H9 (cell line): ENCODE measurements at regions not wholly inside any gene's neighbourhood (a gene's known extent, or its start where the extent isn't known, plus 50 kb on each side); places are given as distances from the start of the nearest gene placed in this dataset.
A peak's percentile ranks its signal among the peaks of the same experiment; 100 is the strongest.

Experiments
- DNase-seq: peaks from one replicate; pipeline ENCODE4 v3.0.0-alpha.2; 2017
- H2AFZ ChIP-seq: one replicate; pipeline ENCODE4 v1.6.1; 2013; ENCODE audit warnings: mild to moderate bottlenecking, low read length, control low read depth, moderate library complexity
- H2AK5ac ChIP-seq: 2 replicates; pipeline ENCODE4 v1.6.1; 2013; ENCODE audit warnings: low read length, control low read depth, mixed read lengths; ENCODE audit not compliant: insufficient read length
- H2BK120ac ChIP-seq: one replicate; pipeline ENCODE4 v1.6.1; 2013; ENCODE audit warnings: low read depth, mild to moderate bottlenecking, low read length, control low read depth, inconsistent platforms; ENCODE audit not compliant: poor library complexity, severe bottlenecking
- H2BK12ac ChIP-seq: 2 replicates; pipeline ENCODE4 v1.6.1; 2013; ENCODE audit warnings: low read length, control low read depth, mixed read lengths, low read depth; ENCODE audit not compliant: insufficient read length
- H2BK15ac ChIP-seq: 2 replicates; pipeline ENCODE4 v1.6.1; 2013; ENCODE audit warnings: low read depth, low read length, control low read depth
- H2BK20ac ChIP-seq: one replicate; pipeline ENCODE4 v1.6.1; 2013; ENCODE audit warnings: low read depth, mild to moderate bottlenecking, low read length, control low read depth, inconsistent platforms; ENCODE audit not compliant: poor library complexity, severe bottlenecking
- H2BK5ac ChIP-seq: 2 replicates; pipeline ENCODE4 v1.6.1; 2013; ENCODE audit warnings: low read length, control low read depth, mixed read lengths; ENCODE audit not compliant: insufficient read length
- H3K14ac ChIP-seq: 2 replicates; pipeline ENCODE4 v1.6.1; 2013; ENCODE audit warnings: low read length, control low read depth; ENCODE audit not compliant: insufficient read depth
- H3K18ac ChIP-seq: 2 replicates; pipeline ENCODE4 v1.6.1; 2013; ENCODE audit warnings: low read depth, mild to moderate bottlenecking, mixed read lengths, low read length, control low read depth; ENCODE audit not compliant: insufficient read length
- H3K23ac ChIP-seq: 2 replicates; pipeline ENCODE4 v1.6.1; 2013; ENCODE audit warnings: low read length, control low read depth, mixed read lengths, low read depth; ENCODE audit not compliant: insufficient read length
- H3K23me2 ChIP-seq: 2 replicates; pipeline ENCODE4 v1.6.1; 2013; ENCODE audit warnings: low read depth, mild to moderate bottlenecking, mixed read lengths, low read length, control low read depth; ENCODE audit not compliant: insufficient read length, poor library complexity, severe bottlenecking
- H3K27ac ChIP-seq: 2 replicates; pipeline ENCODE4 v1.5.1; 2013; ENCODE audit warnings: low read length, control low read depth, mixed read lengths, low read depth; ENCODE audit not compliant: insufficient read length
- H3K27me3 ChIP-seq: 2 replicates; pipeline ENCODE4 v1.6.1; 2013; ENCODE audit warnings: low read length, control low read depth, inconsistent platforms; ENCODE audit not compliant: insufficient read depth
- H3K4ac ChIP-seq: 2 replicates; pipeline ENCODE4 v1.6.1; 2013; ENCODE audit warnings: low read depth, mild to moderate bottlenecking, control low read depth, inconsistent platforms, low read length, moderate library complexity
- H3K4me1 ChIP-seq: 2 replicates; pipeline ENCODE4 v1.6.1; 2013; ENCODE audit warnings: low read length, control low read depth, inconsistent platforms; ENCODE audit not compliant: insufficient read depth
- H3K4me2 ChIP-seq: 2 replicates; pipeline ENCODE4 v1.6.1; 2013; ENCODE audit warnings: low read length, control low read depth, mixed read lengths; ENCODE audit not compliant: insufficient read length, insufficient read depth
- H3K56ac ChIP-seq: 2 replicates; pipeline ENCODE4 v1.6.1; 2013; ENCODE audit warnings: low read depth, mild to moderate bottlenecking, mixed read lengths, low read length, control low read depth; ENCODE audit not compliant: insufficient read length
- H3K79me1 ChIP-seq: 2 replicates; pipeline ENCODE4 v1.6.1; 2013; ENCODE audit warnings: low read depth, mild to moderate bottlenecking, moderate library complexity, low read length, control low read depth, inconsistent platforms; ENCODE audit not compliant: insufficient read depth, poor library complexity, severe bottlenecking
- H3K79me2 ChIP-seq: 2 replicates; pipeline ENCODE4 v1.6.1; 2013; ENCODE audit warnings: low read length, control low read depth, inconsistent platforms; ENCODE audit not compliant: insufficient read depth
- H3K9ac ChIP-seq: 2 replicates; pipeline ENCODE4 v1.6.1; 2013; ENCODE audit warnings: low read length, control low read depth, mixed read lengths; ENCODE audit not compliant: insufficient read length; ENCODE audit errors: extremely low read depth
- H3K9me3 ChIP-seq: one replicate; pipeline ENCODE4 v1.6.1; 2013; ENCODE audit warnings: low read depth, low read length, inconsistent platforms; ENCODE audit not compliant: control insufficient read depth
- H3T11ph ChIP-seq: one replicate; pipeline ENCODE4 v1.6.1; 2013; ENCODE audit warnings: mild to moderate bottlenecking, low read length, control low read depth, inconsistent platforms
- H4K20me1 ChIP-seq: one replicate; pipeline ENCODE4 v1.6.1; 2013; ENCODE audit not compliant: control insufficient read depth, insufficient read length, insufficient read depth
- H4K5ac ChIP-seq: 2 replicates; pipeline ENCODE4 v1.6.1; 2013; ENCODE audit warnings: low read depth, mild to moderate bottlenecking, mixed read lengths, low read length, control low read depth; ENCODE audit not compliant: insufficient read length
- H4K8ac ChIP-seq: replicated peaks from 2 replicates; pipeline ENCODE4 v1.6.1; 2013; ENCODE audit warnings: low read length, control low read depth, mixed read lengths, low read depth; ENCODE audit not compliant: insufficient read length
- H4K91ac ChIP-seq: 2 replicates; pipeline ENCODE4 v1.6.1; 2013; ENCODE audit warnings: low read depth, mild to moderate bottlenecking, moderate library complexity, mixed read lengths, low read length, control low read depth; ENCODE audit not compliant: insufficient read length
- H3K27ac Mint-ChIP-seq, 3 experiments: 2 replicates in 2 of 3; 3 replicates in 1 of 3; pipeline ENCODE4 v1.8.0; 2020 to 2021; ENCODE audit warnings: mixed read lengths in 3 of 3, mild to moderate bottlenecking in 1 of 3, moderate library complexity in 1 of 3
- H3K27me3 Mint-ChIP-seq: 2 replicates; pipeline ENCODE4 v1.8.0; 2021; ENCODE audit warnings: low read depth, mild to moderate bottlenecking, moderate library complexity, mixed read lengths
- H3K36me3 Mint-ChIP-seq, 3 experiments: 2 replicates in 2 of 3; 3 replicates in 1 of 3; pipeline ENCODE4 v1.8.0; 2020 to 2021; ENCODE audit warnings: low read depth in 3 of 3, mixed read lengths in 3 of 3; ENCODE audit not compliant: insufficient read depth in 1 of 3
- H3K4me1 Mint-ChIP-seq, 2 experiments: 2 replicates each; pipeline ENCODE4 v1.8.0; 2020; ENCODE audit warnings: mixed read lengths in 2 of 2
- H3K4me3 Mint-ChIP-seq, 2 experiments: 2 replicates in 1 of 2; 3 replicates in 1 of 2; pipeline ENCODE4 v1.8.0; 2020 to 2021; ENCODE audit warnings: mild to moderate bottlenecking in 2 of 2, mixed read lengths in 2 of 2, moderate library complexity in 1 of 2
- H3K9me3 Mint-ChIP-seq, 2 experiments: 2 replicates in 1 of 2; 3 replicates in 1 of 2; pipeline ENCODE4 v1.8.0; 2020; ENCODE audit warnings: mild to moderate bottlenecking in 2 of 2, mixed read lengths in 2 of 2, moderate library complexity in 1 of 2
- CTCF ChIP-seq: fragments of 200-600 bp; sonication (generic); conservative IDR thresholded peaks from 3 replicates; pipeline ENCODE4 v1.8.0; 2021; ENCODE audit warnings: antibody characterized with exemption, mild to moderate bottlenecking
- WGBS: extraction: QIAGEN DNeasy Blood & Tissue Kit; methylation state at CpG from one replicate; pipeline ENCODE4 v1.1.7; 2013; ENCODE audit warnings: missing lambda C conversion rate, low lambda C conversion rate, mixed read lengths; ENCODE audit not compliant: insufficient read length; ENCODE audit errors: extremely low coverage; 5-methylcytosine and 5-hydroxymethylcytosine counted together

DNA sequence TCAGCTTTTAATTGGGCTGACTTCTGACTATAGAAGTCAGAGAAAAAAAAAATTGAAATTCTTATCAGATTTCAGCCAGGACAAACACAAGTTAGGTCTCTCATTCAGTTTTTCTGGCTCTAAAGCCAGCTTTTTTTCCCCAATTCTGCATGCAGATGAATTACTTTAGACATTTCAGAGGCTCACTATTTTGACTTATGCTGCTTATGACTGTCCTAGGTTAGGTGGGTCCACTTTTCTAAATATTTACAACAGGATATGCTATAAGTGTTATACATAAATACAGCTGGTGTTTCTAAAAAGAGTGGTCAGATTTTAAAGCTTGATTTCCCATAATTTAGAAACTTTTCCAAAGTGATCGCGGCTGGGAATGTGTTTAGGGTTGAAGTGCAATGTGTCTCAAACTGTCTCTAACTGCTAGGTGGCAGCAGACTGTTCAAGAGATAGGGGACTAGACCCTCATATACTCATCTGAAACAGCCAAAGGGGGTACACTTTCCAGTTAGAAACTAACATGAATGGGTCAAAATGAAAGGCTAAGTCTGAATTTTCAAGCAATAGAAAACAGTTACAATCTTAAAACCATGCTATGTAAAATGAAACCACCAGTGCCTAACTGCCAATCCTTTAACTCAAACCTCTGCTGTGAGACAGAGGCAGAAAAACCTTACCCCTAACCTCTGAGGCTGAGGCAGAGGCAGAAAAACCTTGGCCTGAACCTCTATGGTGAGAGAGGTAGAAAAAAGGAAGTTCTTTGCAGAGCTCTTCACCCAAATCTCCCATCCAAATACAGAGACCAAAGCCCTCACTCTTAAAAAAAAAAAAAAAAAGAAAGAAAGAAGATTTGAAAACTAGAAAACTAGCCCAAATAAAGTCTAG is 596.0 kb downstream of the NTRK3 start:
- DNase-seq: no peak
- Histone ChIP-seq H2BK5ac (no peak overlapping the region), H3K18ac (no peak overlapping the region), H3K9ac (no peak overlapping the region), H3K4ac (no peak overlapping the region), H3K4me1 (no peaks in the 10 kb centered on the region), H3K56ac (no peak overlapping the region), H4K8ac (no peak overlapping the region), H2BK120ac (no peak overlapping the region), H3K27ac (no peak overlapping the region), H2BK12ac (no peak overlapping the region), H3K23me2 (no peaks in the 10 kb centered on the region), H2AK5ac (no peak overlapping the region), H3K14ac (no peak overlapping the region), H3K23ac (no peak overlapping the region), H4K91ac (no peak overlapping the region), H2BK20ac (no peak overlapping the region), H3T11ph (no peak overlapping the region), H3K27me3 (no peaks in the 10 kb centered on the region), H2AFZ (no peak overlapping the region), H3K79me2 (no peaks in the 10 kb centered on the region), H3K4me2 (no peak overlapping the region), H2BK15ac (no peak overlapping the region), H3K79me1 (no peaks in the 10 kb centered on the region), H4K20me1 (no peaks in the 10 kb centered on the region), H4K5ac (no peak overlapping the region), H3K9me3 (no peaks in the 10 kb centered on the region)
- Mint-ChIP-seq H3K27ac (no peak overlapping the region), H3K4me3 (no peak overlapping the region), H3K4me1 (no peaks in the 10 kb centered on the region; a peak in 1 of 4 replicates), H3K27me3 (no peaks in the 10 kb centered on the region; the same call in 1 of the 2 replicates), H3K9me3 (peaks cover 6 to 12% of the 10 kb centered on the region in 2 experiments; a peak in 4 of 5 replicates), H3K36me3 (peaks cover 0 to 5% (median 5%) of the 10 kb centered on the region in 3 experiments; a peak in 4 of 7 replicates)
- WGBS: no CpG with 5 or more reads among the region's 2 CpGs
- peak; percentile 45; the same call in 2 of the 3 replicates for TF ChIP-seq CTCF
